PC-3 (cell line): ENCODE measurements at regions not wholly inside any gene's neighbourhood (a gene's known extent, or its start where the extent isn't known, plus 50 kb on each side); places are given as distances from the start of the nearest gene placed in this dataset.
"Not testable (repeated sequence)": the region's sequence is repeated elsewhere in the genome, so short reads cannot be mapped to it uniquely, and the experiment has no call there.

ENCODE experiments used
- ATAC-seq: fragments of 200-7000 bp; cut with Tn5 transposase; 2 replicates; pipeline ENCODE4 v1.9.1; 2020; ENCODE audit warnings: mild to moderate bottlenecking, moderate library complexity
- BruUV-seq: library from RNA; stranded (reverse); fragments of 400-500 nt; replicated peaks from 2 replicates; lab custom pipeline; 2021; lab: Mats Ljungman, UMichigan
- CTCF ChIA-PET: fragments of 300-600 bp; sonication (Branson Sonifier 250); formaldehyde crosslinking; loops from one replicate; lab custom pipeline; 2022; ENCODE audit warnings: antibody characterized with exemption; lab: Charles Lee
- POLR2A ChIA-PET: fragments of 300-600 bp; sonication (Branson Sonifier 250); formaldehyde crosslinking; loops from one replicate; lab custom pipeline; 2022; ENCODE audit warnings: antibody characterized with exemption; ENCODE audit not compliant: unreplicated experiment; lab: Charles Lee
- DNase-seq: peaks from one replicate; pipeline ENCODE4 v3.0.0-alpha.2; 2015
- H2AFZ ChIP-seq: fragments of 300-600 bp; sonication (generic); 2 replicates; pipeline ENCODE4 v1.6.0; 2016; ENCODE audit warnings: antibody characterized with exemption, low read length
- H3F3A ChIP-seq: fragments of 300-600 bp; sonication (generic); one replicate; pipeline ENCODE4 v1.6.0; 2017; ENCODE audit warnings: antibody characterized with exemption, low read length, control low read depth, mild to moderate bottlenecking; ENCODE audit not compliant: unreplicated experiment
- H3K27ac ChIP-seq: fragments of 300-600 bp; sonication (generic); 2 replicates; pipeline ENCODE4 v1.5.1; 2016; ENCODE audit warnings: mild to moderate bottlenecking, low read length
- H3K27me3 ChIP-seq: fragments of 300-600 bp; sonication (generic); 2 replicates; pipeline ENCODE4 v1.6.1; 2016; ENCODE audit warnings: low read length, mixed read lengths
- H3K36me3 ChIP-seq: fragments of 300-600 bp; sonication (generic); 2 replicates; pipeline ENCODE4 v1.6.1; 2016; ENCODE audit warnings: low read depth, mixed run types, low read length, mixed read lengths
- H3K4me1 ChIP-seq: fragments of 300-600 bp; sonication (generic); 2 replicates; pipeline ENCODE4 v1.5.1; 2016; ENCODE audit warnings: low read length; ENCODE audit not compliant: insufficient read depth
- H3K4me2 ChIP-seq: fragments of 300-600 bp; sonication (generic); 2 replicates; pipeline ENCODE4 v1.6.0; 2016; ENCODE audit warnings: low read length
- H3K4me3 ChIP-seq: fragments of 300-600 bp; sonication (generic); 2 replicates; pipeline ENCODE4 v1.5.1; 2016; ENCODE audit warnings: mild to moderate bottlenecking, low read length, mixed read lengths
- H3K79me2 ChIP-seq: fragments of 300-600 bp; sonication (generic); 2 replicates; pipeline ENCODE4 v1.6.1; 2017; ENCODE audit warnings: low read length, mixed read lengths
- H3K9ac ChIP-seq: fragments of 300-600 bp; sonication (generic); 2 replicates; pipeline ENCODE4 v1.6.0; 2016; ENCODE audit warnings: mild to moderate bottlenecking, low read length
- H3K9me2 ChIP-seq: fragments of 300-600 bp; sonication (generic); replicated peaks from 2 replicates; pipeline ENCODE4 v1.6.1; 2016; ENCODE audit warnings: mixed run types, low read length, mixed read lengths
- H3K9me3 ChIP-seq: fragments of 300-600 bp; sonication (generic); 2 replicates; pipeline ENCODE4 v1.6.1; 2016; ENCODE audit warnings: low read length, mixed read lengths
- H4K20me1 ChIP-seq: fragments of 300-600 bp; sonication (generic); 2 replicates; pipeline ENCODE4 v1.6.1; 2016; ENCODE audit warnings: low read length, mixed read lengths
- CTCF ChIP-seq: fragments of 300-600 bp; sonication (generic); conservative IDR thresholded peaks from 2 replicates; pipeline ENCODE4 v1.5.1; 2017; ENCODE audit warnings: antibody characterized with exemption, low read depth, mild to moderate bottlenecking, low read length
- EZH2phosphoT487 ChIP-seq: fragments of 300-600 bp; sonication (generic); IDR thresholded peaks from 2 replicates; pipeline ENCODE4 v1.6.1; 2018; ENCODE audit warnings: mild to moderate bottlenecking, antibody characterized with exemption, low read length, borderline replicate concordance
- intact Hi-C: fragments of 100-400 bp; cut with micrococcal nuclease; formaldehyde crosslinking; loops from 2 replicates; pipeline ENCODE4 v1.9.0; 2023

GRCh38 chr5:50292735-50293394 lies 148.2 kb downstream of the EMB start:
- Histone ChIP-seq H4K20me1 (no peaks in the 10 kb centered on the region), H3K27me3 (no peaks in the 10 kb centered on the region), H3K9ac (no peak overlapping the region), H3K9me2 (no peaks in the 10 kb centered on the region), H3K4me1 (no peaks in the 10 kb centered on the region), H3K79me2 (no peaks in the 10 kb centered on the region), H3K4me3 (no peak overlapping the region), H3K27ac (no peak overlapping the region), H2AFZ (no peak overlapping the region), H3K9me3 (no peaks in the 10 kb centered on the region), H3F3A (no peaks in the 10 kb centered on the region), H3K36me3 (no peaks in the 10 kb centered on the region), H3K4me2 (no peak overlapping the region)
- no peak for TF ChIP-seq EZH2phosphoT487
- no peak for TF ChIP-seq CTCF
- ChIA-PET POLR2A (no interaction called here), CTCF (no interaction called here)
- no TSS peak for BruUV-seq
- ATAC-seq, result no peak
- no peak for DNase-seq
- intact Hi-C loops, result no loop called here

GRCh38 chr5:50280461-50280860 lies 160.6 kb downstream of the EMB start:
- H3K9me3 ChIP-seq, BruUV-seq, ATAC-seq, H3K36me3 ChIP-seq, H3K9me2 ChIP-seq, H4K20me1 ChIP-seq, DNase-seq, CTCF ChIA-PET, H3K27ac ChIP-seq, H3K27me3 ChIP-seq, POLR2A ChIA-PET, H3K4me3 ChIP-seq, H3K9ac ChIP-seq, H2AFZ ChIP-seq, intact Hi-C loops, H3K79me2 ChIP-seq, H3F3A ChIP-seq, H3K4me2 ChIP-seq, H3K4me1 ChIP-seq: not testable (repeated sequence)
